Stimulated activated CD8-positive, alpha-beta memory T cell treated with anti-CD3 and anti-CD28 coated beads, Interleukin-7, amount 100 ng/mL, for 48 hours (primary cell): ENCODE measurements at regions not wholly inside any gene's neighbourhood (a gene's known extent, or its start where the extent isn't known, plus 50 kb on each side); places are given as distances from the start of the nearest gene placed in this dataset.
"Not testable (repeated sequence)": the region's sequence is repeated elsewhere in the genome, so short reads cannot be mapped to it uniquely, and the experiment has no call there.

Source experiments
- DNase-seq, 2 donors: peaks; one replicate each; pipeline ENCODE4 v3.0.0-alpha.2; 2020; ENCODE audit warnings: low read depth in 1 of 2; ENCODE audit errors: extremely low read depth in 1 of 2

DNA sequence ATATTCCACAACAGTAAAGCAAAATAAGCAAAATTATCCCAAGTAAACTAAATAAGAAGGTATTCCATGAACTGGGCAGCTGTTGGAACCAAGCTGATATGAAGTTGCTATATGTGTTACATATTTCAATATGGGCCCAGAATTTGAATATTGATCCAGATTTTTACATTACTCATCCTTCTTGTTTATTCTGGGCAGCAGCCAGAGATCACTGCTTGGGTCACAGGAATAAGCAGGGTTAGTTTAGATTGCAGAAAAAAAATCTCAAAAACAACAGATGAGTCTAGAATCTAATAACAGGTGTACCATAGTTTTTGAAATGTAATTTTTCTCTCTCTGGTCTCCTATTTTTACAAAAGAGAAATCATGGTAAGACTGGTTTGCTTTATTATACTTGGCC is 171.5 kb upstream of the NAMPT start:
- DNase-seq: no peak

DNA sequence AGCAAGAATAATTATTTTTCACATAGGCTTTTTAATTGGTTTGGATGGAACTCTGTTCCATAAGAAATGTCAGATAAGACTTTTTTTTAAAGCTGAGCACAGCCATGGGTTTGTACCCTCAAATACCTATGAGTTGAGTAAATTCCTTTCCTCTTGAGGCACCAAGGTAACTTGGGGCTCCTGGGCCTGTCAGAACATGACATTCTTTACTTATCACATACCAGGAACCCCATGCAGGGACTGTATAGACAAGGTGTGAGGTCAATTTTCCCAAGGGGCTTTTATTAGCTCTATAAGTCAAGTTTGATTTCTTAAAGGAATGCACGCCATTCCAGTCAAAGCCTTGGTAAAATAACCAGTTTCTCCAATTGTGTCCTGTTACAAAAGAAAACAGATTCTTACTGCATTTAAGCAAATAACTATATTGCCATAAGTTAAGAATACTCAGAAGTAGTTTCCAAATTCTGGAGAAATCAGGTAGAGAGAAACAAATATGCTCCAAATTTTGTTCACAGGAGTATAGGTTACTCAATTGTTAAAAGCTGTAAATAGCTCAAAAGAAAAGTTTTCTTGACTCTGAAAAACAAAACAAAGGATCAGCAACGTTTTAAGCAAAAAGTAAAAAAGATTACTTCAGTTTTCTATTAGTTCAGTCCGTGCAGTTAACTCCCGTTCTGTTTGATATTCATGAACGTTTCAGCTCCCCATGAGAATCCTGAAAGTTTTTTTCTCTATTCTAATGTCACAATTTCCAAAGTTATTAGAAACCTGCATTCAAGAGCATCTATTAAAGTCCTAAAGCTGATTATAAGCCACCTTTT is 167.5 kb upstream of the NAMPT start:
- DNase-seq: no peak

DNA sequence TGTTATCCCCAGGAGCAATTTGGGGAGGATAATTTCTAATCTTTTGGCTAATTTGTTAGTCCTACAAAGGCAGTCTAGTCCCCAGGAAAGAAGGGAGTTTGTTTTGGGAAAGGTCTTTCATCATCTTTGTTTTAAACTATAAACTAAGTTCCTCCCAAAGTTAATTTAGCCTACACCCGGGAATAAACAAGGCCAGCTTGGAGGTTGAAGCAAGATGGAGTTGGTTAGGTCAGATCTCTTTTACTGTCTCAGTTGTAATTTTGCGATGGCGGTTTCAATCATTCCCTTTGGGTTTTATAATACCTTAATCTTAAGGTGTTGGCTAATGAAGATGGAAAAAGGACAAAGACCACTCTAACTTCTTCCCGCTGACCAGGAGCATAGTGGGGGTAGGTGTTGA is 166.4 kb upstream of the NAMPT start:
- DNase-seq: no peak

DNA sequence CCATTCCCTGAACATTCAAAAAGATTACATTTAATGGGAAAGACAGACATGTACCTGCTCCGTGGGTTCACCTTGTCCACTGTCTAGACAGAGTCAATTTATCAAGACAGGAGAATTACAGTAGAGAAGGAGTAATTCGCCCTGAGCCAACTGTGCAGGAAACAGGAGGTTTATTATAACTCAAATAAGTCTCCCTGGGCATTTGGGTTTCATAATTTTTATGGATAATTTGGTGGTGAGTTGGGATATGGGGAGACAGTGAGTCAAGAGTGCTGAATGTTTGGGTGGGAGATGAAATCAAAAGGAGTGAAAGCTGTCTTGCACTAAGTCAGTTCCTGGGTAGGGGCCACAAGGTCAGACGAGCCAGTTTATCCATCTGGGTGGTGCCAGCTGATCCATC is 165.9 kb upstream of the NAMPT start:
- no peak for DNase-seq

DNA sequence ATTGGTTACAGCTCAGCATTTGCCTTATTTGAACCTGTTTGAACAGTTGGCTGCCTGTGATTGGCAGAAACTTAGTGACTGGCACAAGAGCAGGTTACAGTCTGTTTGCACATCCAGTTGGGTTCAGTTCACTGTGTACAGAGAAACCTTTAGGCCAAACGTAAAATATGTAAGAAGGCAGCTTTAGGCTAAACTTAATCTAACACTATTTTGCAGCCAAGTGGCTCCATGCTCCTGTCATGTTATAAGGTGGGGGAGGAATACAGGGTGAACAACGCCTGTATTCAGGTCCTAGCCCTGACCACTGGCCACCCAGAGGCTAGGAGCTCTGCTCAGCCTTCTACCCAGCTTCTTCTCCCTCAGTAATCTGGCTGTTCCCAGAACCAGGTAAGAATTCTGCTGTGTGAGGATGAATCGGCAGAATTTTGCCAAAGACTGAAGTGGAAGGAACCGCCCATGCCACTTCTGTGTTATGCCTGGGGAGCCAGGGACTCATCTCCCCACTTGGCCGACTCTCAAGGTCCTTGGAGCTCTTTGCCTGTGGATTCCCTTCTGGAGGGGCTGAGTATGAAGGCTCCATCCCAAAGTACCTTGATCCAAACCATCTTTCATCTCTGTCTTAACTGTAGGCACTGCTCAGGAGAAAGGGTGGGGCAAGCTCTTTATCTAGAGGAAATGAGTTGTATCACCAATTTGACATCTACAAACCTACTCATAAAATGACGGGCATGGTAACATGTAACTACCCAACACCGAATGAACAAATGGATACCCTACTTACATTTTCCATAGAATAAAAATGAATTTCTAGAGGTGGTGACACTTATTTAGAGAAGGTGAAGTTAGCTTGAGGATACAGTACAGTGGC is 164.4 kb upstream of the NAMPT start:
- no peak for DNase-seq

DNA sequence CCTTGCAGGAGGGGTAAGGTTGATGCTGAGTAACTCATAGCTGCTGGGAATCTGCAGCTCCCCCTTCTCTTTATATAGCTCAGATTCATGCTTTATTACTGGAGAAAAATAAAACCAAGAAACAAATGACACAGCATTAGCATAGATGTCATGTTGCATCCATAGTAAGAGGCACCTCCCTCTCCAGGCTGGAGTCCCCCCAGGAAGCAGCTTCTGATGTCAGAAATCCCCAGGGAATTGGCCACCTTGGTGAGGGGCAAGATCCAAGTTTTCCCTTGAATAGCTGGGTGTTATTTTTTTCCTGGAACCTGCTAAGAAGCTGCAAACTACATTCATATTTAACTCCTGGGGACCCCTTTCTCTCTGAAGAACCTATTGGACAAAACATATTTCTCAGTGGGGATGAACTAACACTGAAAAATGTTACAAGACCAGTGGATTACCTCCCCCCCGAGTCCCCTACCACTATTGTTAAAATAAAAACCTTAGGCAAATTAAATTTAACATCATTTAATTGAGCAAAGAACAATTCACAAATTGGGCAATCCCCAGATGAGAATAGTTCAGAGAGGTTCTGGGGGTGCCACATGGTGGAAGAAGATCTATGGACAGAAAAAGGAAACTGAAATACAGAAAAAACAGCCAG is 163.7 kb upstream of the NAMPT start:
- DNase-seq: no peak

DNA sequence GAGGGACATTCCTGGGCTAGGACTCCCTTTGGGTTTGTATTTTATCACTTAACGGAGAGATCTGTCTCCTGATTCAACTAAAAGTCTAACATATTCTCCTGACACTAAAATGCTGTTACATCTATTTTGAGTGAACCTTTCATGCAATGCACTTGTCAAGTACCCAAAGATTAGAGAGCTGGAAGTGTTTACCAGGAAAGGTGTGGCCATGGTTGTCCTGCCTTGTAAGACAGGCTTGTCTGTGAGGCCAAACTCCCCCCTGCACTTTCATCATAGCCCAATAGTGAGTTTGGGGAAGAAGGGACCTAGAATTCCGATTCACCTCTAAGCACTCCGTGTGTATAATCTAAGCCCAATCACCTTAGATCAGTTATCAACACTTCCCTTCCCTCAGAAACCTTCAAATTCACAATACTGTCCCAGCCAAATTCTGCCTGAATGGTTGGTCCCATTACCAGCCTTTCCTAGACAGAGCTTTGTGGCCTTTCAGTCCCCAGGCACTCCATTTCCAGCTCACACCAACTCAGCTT is 162.6 kb upstream of the NAMPT start:
- DNase-seq: no peak

DNA sequence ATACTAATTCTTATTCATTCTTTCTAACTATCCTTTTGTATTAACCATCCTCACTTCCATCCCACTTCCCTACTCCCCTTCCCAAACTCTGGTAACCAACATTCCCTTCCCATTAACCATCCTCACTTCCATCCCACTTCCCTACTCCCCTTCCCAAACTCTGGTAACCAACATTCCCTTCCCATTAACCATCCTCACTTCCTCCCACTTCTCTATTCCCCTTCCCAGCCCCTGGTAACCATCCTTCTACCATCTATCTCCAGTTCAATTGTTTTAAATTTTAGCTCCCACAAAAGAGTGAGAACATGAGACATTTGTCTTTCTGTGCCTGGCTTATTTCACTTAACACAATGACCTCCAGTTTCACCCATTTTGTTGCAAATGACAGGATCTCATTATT is 160.6 kb upstream of the NAMPT start:
- not testable (repeated sequence) for DNase-seq

DNA sequence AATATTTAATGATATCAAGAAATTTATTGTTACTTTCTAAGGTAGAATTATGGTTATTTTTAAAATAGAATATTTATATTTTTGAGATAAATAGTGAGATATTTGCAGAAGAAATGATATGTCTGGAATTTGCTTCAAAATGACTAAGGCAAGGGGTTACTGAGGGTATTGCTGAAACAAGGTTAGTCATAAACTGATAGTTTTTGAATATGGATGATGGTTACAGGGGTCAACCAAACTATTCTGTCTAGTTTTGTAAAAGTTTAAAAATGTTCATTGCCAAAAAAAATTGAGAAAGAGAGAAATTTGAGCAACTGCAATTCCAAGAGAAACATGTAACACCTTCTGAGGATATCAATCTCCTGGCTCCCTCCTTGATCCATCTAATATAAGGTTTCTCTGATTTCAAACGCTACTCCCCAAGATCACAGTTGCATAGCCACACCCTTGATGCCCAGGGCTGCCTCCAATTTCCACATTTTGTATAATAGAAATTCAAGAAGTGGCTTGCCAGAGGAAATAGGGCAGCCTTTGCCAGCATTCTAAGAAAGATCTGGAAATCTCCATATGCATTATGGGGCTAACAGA is 159.4 kb upstream of the NAMPT start:
- DNase-seq: no peak

DNA sequence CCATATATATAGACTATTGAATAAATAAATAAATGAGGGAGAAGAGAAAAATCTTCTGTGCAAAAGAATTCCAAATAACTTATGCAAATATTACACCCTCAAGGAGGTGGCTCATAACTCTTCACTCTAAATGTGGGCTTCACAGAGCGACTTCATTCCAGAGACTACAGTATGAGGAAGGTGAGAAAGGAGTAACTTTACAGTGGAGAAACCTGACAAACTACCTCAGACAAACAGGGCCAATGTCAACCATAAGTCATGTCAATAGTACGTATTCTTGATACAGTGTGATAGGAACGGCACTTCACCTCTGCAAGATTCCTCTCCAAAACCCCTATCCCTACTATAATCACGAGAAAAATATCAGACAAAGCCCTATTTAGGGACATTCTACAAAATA is 158.4 kb upstream of the NAMPT start:
- DNase-seq: no peak

DNA sequence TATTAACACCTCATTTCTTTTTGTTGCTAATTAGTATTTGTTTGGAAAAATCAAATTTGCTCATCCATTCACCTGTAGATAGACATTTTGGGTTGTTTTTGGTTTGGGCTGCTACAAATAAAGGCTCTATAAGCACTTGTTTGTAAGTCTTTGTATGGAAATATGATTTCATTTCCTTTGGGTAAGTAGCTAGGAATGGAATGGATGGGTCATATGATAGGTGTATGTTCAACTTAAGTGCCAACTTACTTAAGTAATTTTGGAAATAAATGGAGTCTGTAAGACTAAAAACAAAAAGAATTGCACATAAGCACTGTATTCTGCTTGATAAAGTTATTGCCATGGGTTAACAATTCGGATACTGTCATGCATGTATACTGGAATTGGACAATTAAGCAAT is 157.7 kb upstream of the NAMPT start:
- DNase-seq: no peak

DNA sequence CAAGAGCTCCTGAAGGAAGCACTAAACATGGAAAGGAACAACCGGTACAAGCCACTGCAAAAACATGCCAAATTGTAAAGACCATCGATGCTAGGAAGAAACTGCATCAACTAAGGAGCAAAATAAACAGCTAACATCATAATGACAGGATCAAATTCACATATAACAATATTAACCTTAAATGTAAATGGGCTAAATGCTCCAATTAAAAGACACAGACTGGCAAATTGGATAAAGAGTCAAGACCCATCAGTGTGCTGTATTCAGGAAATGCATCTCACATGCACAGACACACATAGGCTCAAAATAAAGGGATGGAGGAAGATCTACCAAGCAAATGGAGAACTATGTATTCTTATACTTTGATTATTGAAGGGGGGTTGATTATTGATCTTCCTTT is 156.6 kb upstream of the NAMPT start:
- DNase-seq: not testable (repeated sequence)

DNA sequence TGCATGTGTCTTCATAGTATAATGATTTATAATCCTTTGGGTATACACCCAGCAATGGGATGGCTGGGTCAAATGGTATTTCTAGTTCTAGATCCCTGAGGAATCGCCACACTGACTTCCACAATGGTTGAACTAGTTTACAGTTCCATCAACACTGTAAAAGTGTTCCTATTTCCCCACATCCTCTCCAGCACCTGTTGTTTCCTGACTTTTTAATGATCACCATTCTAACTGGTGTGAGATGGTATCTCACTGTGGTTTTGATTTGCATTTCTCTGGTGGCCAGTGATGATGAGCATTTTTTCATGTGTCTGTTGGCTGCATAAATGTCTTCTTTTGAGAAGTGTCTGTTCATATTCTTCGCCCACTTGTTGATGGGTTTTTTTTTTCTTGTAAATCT is 152.2 kb upstream of the NAMPT start:
- not testable (repeated sequence) for DNase-seq

DNA sequence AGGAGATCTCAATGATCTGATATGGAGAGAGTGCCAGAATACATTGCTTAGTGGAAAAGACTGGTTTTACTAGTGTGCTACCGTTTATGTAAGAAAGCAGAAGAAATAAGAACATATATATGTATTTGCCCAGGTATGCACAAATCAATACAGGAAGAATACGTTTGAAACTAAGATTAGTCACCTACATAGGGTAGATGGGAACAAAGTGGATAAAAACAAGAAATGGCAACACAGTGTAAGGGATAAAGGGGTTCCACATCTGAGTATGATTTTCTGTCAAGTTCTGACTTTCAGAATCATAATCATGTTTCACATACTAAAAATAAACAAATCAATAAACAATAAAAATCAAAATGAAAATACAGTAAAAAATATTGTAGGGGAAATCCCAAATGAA is 148.6 kb upstream of the NAMPT start:
- DNase-seq: no peak

DNA sequence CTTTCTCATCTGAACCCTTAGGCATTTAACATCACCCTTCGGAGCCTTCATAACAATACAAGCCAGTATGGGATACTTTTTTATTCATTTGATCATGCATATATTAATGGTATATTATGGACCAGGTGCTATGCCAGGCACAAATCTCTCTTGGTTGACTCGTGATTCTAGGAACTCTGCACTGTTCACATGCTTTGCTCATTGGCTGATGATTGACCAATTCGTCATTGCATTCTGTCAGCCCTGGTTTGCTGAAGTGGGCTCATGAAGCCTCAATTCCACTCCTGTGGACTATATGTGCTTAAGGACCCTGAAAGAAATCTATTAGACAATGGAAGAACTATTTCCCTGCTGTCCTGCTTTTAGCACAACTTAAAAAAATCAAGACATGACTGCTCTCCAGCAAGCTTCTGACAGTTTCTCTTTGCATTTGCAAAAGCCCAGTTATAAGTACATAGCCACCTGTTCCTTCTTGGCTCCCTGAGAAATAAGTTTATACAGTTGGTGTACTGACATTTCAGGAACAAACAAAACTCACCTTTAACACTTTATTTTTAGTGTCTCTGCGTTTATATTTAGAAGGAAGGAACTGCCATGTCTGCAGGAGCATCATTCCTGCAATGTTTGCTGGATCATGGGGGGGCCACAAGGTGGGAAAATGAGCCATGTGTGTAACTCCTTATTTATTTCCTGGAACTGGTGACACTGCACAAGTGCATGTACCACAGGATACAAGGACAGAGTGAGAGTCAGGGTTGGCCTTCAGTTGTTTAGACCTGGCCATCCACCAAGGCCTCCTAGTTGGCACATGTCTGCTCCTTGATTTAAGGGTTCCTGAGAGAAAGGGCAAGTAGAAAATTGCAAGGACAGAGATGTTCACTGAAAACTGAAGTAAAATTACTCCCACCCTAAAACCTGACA is 146.0 kb upstream of the NAMPT start:
- DNase-seq: no peak

DNA sequence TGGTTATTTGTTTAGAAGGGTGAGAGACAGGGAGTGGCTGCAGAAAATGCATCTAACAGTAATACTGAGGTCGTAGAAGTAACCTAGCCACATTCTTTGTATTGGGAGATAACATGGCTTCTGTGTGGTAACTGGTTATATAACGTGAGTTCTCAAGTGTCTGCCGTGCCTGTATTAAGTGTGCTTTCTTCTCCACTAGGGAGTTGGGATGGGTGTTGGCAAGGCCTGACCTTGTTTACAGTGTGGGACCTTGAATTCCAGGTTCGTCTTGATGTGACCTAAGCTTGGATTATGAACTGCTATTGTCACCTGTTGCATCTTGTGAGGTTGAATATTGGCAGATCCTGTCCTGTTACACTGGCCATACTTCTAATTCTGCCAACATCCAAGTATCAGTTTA is 145.3 kb upstream of the NAMPT start:
- DNase-seq: no peak

DNA sequence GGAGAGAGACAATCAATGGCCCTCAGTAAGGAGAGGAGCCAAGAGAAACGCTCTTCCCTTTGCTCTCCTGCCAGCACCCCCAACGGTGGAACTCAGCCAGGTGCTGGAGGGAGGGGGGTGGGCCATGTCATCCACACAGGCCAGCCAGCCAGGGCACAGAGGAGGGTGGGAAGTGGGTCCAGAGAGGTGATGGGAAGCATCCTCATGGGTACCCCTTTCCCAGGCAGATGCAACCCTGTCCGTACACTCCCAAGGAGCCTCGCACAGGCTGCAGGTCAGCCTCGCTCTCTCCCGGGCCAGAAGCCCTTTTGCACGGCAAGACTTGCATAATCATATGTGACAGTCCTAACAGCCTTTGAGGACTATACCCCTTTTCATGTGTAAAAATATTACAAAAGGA is 142.0 kb upstream of the NAMPT start:
- DNase-seq: no peak

DNA sequence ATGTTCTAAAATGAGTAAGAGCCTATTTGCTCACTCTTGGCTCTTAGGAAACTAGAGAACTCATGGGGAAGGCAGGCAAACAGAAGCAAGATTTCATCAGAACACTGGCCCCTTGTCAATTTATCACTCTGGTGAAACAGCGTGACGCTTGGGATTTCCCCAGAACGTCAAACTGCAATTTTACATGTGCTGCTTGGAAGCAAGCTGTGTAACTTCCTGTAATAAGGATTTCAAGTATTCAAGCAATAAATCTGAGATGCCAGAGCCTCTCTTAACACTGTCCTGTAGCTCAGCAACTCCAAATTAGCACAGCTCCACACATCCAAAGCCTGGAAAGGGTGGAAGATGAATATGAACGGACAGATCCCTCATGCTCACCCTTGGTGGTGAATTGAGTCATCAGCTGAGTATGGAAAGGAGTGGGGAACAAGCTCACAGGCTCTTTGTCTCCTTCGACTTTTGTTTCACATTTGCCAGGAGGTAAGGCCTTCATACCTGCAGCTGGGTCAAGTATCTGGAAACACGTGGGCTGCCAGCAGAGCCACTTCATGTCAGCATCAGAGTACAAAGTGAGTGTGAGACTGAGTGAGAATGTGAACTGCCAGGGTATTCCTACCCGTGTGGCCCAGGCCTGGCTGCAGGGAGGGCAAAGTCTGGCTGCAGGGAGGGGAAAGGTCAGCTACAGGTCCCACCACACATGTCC is 140.4 kb upstream of the NAMPT start:
- peak; percentile 50 to 79 for DNase-seq

DNA sequence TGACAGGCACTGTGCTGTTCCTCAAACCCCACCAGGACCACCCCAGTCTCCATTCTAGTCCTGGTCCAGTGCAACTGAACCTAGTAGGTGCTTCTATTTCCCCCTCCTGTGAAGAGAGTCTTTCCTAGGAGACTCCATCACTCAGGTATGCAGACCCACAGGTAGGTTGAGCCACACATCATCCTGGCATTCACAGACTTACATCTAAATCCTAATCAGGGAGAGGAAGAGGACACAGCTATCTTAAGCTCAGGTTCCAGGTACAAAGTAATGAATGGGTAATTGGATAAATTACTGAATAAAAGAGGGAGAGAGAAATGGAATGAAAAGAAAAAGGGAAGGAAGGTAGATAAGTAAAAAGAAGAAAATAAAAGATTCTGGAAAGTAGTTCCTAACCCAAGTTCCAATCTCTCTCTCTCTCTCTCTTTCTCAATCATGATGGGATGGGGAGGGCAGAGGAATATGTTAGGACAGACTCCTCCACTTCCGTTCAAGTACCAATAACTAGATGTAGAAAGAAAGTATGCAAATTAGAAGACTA is 139.8 kb upstream of the NAMPT start:
- no peak for DNase-seq
